OCI-LY1 (cell line): ENCODE measurements at regions not wholly inside any gene's neighbourhood (a gene's known extent, or its start where the extent isn't known, plus 50 kb on each side); places are given as distances from the start of the nearest gene placed in this dataset.

Experiments used
- EZH2 ChIP-seq: fragments of 200-600 bp; sonication (generic), shearing (Covaris generic); IDR thresholded peaks from 2 replicates; pipeline ENCODE4 v1.8.0; 2017; ENCODE audit warnings: borderline replicate concordance, mixed run types, mild to moderate bottlenecking, antibody characterized with exemption, low read length, moderate library complexity, mixed read lengths
- TF ChIP-seq, protein P1 (sequence below): fragments of 200-600 bp; sonication (generic), shearing (Covaris generic); IDR thresholded peaks from 2 replicates; pipeline ENCODE4 v1.5.1; 2017; ENCODE audit warnings: mild to moderate bottlenecking, antibody characterized with exemption, low read length, moderate library complexity, mixed read lengths

GRCh38 chr16:86186313-86186712, 287.4 kb downstream of the IRF8 start:
- TF ChIP-seq, protein P1, sequence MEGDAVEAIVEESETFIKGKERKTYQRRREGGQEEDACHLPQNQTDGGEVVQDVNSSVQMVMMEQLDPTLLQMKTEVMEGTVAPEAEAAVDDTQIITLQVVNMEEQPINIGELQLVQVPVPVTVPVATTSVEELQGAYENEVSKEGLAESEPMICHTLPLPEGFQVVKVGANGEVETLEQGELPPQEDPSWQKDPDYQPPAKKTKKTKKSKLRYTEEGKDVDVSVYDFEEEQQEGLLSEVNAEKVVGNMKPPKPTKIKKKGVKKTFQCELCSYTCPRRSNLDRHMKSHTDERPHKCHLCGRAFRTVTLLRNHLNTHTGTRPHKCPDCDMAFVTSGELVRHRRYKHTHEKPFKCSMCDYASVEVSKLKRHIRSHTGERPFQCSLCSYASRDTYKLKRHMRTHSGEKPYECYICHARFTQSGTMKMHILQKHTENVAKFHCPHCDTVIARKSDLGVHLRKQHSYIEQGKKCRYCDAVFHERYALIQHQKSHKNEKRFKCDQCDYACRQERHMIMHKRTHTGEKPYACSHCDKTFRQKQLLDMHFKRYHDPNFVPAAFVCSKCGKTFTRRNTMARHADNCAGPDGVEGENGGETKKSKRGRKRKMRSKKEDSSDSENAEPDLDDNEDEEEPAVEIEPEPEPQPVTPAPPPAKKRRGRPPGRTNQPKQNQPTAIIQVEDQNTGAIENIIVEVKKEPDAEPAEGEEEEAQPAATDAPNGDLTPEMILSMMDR: no peak
- TF ChIP-seq EZH2: no peak
